Left hindlimb (tissue), 1 donor: ENCODE measurements at regions not wholly inside any gene's neighbourhood (a gene's known extent, or its start where the extent isn't known, plus 50 kb on each side); places are given as distances from the start of the nearest gene placed in this dataset.

Source experiments
- DNase-seq: peaks from one replicate; pipeline ENCODE4 v3.0.0-alpha.2; 2018

DNA sequence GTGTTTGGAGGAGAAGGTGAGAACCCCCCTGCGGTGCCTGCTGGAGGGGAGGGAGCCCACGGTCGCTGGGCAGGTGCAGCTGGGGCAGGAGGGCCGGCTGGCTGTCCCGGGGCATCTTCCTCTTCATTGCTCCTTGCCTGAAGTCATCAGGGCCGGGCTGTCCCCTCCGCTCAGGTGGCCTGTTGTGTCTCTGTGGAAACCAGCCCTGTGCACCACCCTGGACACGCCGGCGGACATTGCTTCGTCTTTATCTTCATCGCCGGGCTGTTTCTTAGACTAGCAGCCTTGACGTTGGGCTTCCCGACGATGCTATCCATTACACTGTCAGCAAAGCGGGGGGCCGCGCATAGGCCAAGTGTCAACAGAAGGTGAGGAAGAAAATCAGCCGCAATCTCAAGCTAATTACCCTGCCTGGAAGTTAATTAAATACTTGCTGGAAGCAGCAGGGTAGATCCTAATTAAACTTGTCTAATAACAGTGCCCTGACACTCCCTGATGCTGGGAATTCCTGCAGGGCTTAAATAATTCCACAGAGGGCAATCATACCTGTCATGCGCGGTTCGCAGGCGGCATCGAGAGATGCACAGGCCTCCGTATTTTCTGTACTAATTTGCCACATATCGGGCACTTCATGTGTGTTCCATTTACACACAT lies 111.4 kb upstream of the SOX1 start:
- DNase-seq = no peak

DNA sequence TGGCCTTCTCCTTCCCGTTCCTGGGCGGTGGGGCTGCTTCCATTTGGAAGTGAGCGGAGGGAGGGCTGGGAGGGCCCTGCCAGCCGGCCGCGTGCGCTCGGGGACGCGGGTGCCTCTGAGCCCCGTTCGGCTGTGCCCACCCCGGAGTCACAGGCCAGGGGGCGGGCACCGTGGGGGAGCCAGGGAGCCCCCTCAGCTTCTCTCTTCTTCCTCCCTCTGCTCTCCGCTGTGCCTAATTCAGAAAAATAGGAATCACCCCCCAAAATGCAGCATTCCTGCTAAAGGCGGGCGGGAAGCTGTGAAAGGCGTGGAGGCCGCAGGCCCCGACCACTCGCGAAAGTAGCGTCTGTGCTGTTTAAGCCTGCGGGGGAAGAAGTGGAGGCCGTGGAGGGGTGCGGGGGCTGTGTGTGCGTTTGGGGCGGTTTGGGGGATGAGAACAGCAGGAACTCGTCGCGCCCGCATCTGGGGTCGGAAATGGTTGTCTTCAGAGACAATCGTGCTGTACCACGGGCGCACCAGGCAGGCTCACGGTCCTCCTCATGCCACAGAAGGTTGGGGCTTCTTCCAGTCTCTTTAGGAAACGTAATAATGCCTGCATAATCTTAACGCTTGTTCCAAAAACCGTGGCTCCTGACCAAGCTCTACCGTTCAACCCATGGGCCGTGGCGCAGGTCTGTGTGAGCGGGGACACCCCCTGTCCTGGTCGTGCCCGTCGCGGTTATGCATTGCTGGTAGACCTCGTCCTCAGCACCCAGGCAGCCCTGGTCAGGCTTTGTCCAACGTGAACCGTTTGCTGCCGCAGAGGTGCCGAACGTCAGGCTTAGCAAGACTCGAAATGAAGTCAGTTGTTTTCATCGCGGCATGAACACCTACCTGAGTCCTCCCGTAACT lies 110.4 kb upstream of the SOX1 start:
- no peak for DNase-seq

DNA sequence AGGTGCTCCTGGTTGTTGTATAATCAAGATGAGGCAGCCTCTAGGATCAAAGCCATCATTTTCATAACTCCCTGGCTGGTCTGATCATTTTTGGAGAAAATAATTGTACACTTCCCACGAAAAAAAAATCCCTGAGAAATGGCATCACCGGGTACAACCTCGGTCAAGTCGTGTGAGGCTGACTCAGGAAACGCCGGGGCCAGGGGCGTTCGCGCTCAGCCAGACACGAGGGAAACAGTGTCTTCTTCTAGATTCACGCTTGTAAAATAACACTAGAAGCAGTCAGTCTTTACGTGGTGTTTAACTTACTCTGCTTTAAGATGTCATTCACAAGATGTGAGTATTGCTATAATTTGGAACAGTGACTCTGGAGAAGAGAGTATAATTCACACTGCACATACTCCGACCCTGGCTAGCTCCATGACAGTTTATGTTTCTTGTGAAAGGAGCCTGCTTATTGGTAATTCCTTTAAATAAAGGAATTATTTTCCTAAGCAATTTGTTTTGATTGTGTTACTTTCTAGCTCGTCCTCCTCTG lies 109.0 kb upstream of the SOX1 start:
- DNase-seq = no peak

DNA sequence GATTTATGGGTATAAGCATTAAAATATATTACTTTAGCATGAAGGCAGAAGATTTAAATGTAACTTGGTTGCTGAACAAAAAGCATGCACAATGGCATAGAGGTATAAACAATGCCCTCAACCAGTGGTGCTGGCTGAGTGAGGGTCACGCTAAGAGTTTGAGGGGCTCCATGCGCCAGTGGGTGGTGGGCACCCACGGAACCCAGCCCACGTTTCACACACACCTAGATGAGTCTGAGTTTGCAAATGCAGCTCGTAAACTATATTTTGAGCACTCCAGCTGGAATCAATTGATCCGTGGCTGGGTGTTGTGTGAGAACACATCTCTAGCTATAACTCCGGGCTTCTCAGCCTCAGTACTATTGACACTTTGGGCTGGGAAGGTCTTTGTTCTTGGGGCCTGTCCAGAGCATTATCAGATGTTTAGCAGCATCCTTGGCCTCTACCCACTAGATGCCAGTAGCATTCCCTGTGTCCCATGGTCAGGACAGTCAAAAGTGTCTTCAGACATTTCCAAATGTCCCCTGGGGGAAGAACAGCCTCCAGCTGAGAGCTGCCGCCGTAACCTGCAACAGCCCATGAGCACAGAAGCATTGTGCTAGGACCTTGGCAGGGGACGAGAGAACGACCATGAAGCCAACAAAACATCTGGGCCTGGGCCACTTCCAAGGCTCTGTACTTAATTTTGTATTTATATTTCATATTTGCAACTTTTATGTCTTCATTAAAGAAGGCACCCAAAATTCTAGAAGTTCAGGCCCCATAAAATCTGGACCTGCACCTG lies 108.1 kb upstream of the SOX1 start:
- DNase-seq = no peak

DNA sequence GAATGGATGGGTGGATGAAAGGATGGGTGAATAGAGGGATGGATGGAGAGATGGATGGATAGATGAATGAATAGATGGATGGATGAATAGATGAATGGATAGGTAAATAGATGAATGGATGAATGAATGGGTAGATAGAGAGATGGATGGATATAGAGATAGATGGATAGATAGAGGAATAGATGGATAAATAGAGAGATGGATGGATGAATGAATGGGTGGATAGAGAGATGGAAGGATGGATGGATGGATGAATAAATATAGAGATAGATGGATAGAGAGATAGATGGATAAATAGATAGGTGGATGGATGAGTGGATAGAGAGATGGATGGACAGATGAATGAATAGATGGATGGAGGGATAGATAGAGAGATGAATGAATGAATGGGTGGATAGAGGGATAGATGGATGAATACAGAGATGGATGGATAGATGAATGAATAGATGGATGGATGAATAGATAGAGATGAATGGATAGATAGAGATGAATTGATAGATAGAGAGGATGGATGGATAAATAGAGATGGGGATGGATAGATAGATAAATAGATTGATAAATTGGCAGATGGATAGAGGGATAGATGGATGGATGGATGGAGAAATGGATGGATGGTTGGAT lies 106.7 kb upstream of the SOX1 start:
- DNase-seq = no peak

DNA sequence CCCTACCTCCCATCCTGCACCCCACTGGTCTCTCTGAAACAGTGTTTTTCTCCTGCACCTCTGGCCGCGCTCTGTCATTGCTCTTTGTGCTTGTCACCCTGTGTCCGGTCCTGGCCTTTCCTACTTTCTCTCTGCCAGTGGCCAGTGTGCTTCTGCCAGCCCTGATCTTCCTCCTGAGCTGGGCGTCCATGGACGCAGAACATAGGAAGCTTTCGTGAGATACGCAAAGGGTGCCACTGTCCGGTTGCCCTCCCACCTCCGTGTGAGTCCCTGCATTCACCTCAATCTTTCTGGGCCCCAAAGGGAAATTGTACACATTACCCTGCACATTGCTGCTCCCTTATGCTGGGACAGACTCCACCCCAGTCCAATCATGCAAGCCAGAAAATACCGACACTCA lies 105.7 kb upstream of the SOX1 start:
- DNase-seq = no peak

DNA sequence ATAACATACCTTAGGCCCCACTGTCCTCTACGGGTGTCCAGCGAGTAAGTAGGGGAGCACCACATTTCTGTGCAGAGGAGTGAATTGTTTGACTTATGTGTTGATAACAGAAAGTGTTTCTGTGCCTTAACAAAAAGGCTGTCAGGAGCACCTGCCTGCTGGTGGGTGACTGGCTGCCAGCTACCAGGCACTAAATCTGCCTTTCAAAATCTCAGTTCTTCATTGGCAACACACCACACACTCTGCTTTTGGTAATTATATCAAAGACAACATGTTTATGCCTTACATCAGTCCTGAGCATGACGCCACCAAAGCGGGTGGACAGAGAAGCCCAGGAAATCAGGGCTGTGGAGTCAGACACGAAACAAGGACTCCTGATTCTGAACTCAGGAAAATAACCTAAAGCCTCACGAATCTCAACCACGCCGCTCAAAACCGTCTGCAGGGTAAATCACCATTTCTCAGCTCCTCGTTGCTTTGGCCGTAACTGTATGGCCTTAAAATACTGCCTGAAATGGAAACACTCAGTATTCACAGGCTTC lies 105.2 kb upstream of the SOX1 start:
- DNase-seq = no peak

DNA sequence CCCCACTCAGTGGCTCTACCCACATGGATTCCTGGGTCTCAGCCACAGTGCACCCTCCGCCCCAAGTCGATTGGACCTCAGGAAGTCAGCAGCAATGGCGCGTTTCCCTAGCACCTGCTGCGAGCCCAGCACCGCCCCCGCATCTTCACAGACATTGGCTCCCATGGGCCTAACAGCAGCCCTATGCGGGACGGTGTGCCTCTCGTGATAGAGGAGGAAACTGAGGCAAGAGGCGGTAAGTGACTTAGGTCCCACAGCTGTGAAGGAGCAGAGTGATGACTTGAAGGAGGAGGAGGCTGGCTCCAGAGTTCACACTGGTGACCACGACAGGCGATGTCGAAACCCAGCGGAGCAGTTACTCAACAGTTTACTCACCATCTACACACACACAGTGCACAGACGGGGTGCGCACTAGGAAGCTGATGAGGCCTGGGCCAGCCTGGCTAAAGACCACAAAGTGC lies 104.5 kb upstream of the SOX1 start:
- DNase-seq = no peak

DNA sequence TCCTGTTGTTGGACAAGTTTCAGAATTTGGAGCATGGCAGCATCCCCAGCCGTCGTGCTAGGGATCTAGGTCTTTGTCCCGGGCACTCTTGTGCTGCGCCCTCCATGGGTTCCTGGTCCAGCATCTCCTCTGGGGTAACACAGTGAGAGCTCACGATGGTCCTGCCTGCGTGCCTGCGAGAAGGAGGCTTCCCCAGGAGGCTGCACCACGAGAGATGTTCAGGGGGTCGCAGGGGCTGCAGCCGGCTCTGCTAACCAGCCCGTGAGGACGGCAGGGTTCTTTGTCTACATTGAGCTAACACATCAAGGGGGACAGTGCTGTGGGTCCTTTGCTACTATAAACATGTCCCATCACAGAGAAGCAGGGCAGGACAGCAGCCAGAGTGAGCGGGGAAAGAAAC lies 103.9 kb upstream of the SOX1 start:
- no peak for DNase-seq

DNA sequence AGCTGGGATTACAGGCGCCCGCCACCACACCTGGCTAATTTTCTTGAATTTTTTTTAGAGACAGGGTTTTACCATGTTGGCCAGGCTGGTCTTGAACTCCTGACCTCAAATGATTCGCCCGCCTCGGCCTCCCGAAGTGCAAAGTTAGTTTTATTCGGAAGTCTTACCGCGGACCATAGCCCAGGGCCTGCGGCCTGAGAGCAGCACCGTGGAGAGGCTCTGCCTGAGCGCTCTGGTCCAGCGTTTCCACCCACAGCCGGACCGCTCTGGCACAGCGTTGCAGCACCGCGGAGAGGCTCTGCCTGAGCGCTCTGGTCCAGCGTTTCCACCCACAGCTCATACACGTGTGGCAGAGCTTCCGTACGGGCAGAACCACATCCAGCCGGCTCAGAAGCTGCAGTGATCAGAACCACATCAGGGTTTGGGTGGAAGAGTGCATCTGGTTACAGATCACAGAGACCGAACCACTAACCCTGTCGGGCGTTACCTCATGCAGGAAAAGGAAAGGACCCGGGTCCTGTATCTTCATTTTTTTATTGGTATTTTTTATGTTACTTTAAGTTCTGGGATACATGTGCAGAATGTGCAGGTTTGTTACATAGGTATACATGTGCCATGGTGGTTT lies 102.4 kb upstream of the SOX1 start:
- no peak for DNase-seq

DNA sequence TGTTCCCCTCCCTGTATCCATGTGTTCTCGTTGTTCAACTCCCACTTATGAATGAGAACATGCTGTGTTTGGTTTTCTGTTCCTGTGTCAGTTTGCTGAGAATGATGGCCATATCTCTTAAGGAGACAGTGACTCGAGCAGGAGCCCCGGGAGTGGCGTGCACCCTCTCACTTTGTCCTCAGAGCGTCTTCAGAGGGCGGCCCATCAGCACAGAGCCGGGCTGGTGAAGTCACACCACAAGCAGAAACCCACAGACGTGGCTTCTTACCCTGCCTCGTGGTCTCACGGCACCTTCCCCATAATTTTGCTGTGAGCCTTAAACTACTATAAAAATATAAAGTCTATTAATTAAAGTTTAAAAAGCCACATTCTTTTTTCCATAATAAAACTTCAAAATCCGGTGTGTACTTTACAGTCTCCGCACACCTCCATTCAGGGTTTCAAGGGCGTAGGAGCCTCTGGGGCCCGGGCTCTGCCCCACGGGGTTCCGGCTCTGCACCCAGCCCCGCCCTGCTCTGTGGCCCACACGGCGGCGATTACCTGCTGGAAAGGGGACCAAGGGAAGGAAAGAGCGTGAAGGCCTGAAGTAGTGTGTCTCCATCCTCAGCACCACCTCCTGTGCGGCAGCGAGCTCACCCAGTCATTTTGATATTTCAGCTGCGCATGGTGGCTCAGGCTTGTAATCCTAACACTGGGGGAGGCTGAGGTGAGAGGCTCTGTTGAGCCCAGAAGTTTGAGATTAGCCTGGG lies 101.3 kb upstream of the SOX1 start:
- no peak for DNase-seq

DNA sequence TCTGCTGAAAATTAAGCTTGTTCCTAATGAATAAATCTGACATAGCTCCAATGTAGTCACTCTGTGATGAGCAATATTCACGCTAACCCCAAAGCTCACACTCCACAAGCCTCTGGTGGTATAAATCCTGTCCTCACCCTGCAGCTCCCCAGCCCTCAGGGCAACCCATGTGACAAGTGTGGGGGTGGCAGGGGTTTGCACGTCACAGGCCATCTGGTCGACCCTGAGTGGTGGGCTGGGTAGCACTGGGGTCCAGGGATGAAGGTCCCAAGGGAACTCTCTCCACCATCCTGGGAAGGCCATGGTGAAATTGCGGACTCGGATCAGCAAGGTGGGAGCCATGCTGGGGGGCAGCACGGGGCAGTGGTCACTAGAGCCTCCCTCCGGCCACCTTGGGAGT lies 100.0 kb upstream of the SOX1 start:
- DNase-seq = no peak

DNA sequence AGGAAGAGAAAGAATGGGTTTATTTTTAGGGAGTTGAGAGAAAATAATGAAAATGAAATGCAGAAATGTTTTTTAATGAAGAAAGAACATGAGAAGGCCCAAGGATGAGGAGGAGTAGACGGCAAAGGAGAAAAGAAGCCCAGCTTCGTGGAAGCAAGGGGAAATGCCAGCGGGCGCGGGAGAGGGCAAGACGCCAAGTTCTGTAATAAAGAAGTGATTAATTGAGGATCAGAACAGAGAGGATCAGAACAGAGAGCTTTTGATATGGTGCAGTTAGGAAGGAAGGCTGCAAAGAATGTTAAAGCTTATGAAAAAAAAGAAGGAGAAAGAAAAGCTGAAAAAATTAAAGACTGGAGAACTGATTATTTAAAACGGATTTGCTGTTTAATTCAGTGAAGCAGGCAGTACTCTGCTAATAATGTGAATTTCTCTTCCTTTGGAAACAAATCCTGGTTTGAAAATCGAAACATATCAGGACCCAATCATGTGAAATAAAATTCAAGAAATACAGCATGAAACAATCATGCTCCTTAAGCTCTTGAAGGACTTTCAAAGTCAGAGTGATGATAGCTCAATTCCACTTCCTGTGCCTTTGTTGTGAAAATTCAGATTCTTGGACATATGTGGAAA lies 99.3 kb upstream of the SOX1 start:
- no peak for DNase-seq

DNA sequence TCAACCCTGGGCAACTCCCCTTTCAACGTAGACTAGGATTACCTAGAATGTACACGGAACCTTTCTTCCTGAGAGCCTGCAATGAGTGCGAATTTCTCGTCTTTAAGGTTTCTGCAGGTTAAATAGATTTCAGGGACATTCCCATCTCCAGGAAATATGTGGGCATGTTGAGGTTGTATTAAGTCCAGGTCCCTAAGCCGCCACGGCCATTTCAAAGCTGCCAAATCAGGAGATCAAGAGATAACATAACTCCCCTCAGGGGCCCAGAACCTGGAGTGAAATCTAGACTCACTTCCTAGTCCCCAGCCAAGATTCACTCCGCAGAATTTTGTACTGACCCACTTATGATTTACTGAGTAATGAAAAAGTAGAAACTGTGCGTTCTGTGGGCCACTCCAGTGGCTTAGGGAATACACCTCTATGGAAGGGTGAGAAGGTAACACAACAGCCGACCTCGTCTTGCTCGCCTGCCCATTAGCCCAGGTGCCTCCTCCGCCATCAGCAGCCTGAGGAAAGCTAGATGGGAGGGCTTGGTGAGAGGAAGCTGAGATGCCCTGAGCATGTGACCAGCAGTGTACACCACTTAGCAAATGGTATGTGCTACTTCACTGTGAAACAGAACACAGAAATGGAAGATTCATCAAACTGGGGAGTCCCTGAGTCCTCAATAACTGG lies 98.5 kb upstream of the SOX1 start:
- DNase-seq = no peak

DNA sequence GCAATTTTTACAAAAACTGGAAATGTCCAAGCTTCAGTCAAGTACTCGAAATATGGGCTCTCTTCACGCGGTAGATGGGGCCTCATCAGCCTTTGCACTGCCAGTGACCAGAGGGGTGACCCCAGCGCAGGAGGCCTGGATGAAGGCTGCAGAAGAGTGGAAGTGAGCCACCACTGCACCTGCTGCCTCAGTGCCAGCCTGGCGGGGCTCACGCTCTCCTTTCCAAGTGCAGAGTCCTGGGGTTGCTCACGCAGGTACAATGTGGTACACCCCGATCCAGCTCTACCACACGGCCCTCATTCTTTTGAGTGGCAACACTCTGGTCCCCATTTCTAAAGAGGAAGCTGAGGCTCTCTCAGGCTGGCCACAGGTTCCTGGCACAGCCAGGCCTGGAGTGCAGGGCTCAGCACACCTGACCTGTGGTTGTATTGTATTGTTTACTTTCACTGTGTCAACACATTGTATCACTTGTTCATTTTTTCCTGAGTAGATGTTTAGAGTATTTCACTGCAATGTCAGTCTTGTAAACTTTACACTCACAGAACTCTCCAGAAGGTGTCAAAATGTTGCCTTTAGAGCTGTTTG lies 97.3 kb upstream of the SOX1 start:
- DNase-seq = no peak

DNA sequence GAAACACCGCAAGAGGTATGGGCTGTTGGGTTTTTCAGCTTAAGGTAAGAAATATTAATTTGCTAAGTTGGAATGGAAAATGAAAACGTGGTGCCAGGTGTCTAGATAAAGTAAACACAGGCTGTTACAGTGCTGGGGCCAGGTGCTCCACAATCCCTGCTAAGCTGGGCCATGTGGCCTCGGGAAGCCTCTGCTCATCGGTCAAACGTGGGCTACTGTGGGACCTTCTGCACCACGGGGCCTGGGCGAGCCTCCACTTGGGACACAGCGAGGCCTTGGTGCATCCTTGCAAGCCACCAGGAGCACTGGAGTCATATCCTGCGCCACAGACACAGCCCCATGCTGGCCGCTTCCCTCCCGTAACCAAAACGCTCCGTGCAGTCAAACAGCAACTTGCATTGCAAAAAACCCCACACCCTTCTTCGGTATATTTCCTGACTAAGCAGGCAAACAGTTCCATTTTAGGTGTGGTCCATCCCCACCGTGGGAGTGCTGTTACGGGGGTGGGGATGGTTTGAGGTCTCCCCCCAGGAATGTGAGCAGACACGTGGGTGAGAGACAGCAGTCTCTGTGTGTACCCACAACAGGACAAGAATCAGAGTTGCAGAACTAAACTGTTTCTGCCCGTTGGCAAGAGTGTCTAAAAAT lies 96.3 kb upstream of the SOX1 start:
- DNase-seq = no peak

DNA sequence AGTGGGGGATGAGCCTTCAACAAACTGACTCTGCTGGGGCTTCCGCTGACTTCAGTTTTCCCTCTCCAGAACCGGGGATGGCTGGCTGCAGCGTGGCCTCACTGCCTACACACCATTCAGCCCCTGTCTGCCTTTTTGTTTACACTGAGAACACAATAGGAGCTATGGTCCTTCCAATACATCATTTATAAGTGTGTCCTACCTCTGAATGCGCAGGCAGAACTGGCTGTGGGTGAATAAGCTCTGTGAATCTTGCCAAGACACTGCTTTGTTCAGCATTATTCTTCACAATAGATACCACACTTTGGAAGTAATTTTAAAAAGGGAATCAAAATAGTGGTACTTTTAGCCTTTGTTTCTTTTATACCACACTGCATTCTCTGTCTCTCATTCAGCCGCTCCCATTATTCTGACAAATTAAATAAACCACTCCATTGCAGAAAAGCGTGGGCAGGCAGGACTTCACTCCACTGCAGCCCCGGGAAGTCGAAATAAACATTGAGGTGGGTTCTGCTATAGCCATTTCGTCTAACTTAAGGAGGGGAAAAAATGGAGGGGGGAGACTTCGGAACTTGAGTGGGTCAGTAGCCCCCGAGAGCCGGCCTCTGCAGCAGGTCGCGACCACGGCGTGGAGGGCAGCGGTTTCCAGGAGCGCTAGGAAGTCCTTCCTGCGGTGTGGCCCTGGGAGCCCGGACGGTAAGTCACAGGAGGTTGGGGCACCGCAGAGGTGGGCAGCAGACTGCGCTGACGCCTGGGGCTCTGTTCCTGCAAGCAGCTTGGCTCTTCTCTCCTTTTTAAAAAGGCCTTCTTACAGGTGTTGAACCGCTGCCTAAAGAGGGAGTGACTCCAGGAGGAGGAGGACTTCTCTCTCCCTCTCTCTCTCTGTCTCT lies 94.8 kb upstream of the SOX1 start:
- DNase-seq = no peak

DNA sequence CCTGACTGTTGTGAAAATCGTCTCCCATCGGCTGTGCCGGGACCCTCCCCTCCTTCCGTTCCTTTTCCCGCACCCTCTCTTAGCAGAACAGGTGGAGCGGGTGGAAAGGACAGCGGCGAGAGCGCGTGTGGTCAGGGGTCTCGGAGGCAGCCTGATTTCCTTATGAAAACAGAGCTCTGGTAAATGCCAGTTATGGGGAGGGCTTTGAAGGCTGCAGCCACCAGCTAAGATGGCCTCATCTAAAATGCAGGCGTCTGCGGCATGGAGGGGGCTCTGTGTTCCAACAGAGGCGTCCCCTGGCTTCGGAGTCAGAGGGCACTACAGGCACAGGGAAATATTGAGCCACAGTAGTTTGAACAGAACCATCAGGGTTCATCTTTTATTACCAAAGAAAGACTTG lies 93.8 kb upstream of the SOX1 start:
- no peak for DNase-seq
